Fibroblast of skin of scalp (primary cell): ENCODE measurements at regions not wholly inside any gene's neighbourhood (a gene's known extent, or its start where the extent isn't known, plus 50 kb on each side); places are given as distances from the start of the nearest gene placed in this dataset.
"Not testable (repeated sequence)": the region's sequence is repeated elsewhere in the genome, so short reads cannot be mapped to it uniquely, and the experiment has no call there.

ENCODE experiments used
- DNase-seq: peaks from one replicate; pipeline ENCODE4 v3.0.0-alpha.2; 2013

DNA sequence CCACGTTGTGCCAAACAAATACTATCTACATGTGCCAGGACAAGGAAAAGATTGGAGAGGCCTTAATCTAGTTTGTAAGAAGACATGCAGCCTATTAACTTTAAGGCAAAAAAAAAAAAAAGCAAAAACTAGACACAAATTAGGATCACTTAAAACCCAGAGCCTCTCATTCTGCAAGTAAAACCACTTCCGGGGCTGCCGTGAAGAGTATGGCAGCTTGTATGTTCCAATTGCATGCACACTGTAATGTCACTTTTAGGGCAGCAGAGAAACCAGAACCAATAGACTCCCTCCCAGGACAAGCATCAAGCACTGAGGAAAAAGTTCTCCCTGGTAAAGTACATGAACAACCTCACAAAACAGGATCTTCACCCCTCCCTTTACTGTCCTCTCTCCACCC, 70.6 kb downstream of the RSL24D1 start:
- DNase-seq, result no peak

DNA sequence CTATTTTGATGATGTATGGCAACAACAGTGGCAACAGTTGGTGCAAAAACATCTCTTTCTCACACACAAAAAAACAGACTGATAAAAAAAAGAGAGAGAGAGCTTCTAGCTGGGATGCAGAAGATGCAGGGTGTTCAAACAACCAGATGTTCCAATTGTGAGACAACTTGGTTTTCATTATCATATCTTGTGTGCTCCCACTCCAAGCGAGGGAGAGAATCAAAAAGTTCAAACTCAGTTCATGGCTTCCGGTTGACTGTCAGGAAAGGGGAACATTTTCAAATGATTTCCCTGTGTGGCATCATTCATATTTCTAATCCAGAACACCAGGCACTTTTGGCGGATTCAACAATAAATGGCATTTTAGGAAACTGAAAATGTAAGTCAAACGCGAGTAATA, 72.1 kb downstream of the RSL24D1 start:
- peak; percentile 2 for DNase-seq

DNA sequence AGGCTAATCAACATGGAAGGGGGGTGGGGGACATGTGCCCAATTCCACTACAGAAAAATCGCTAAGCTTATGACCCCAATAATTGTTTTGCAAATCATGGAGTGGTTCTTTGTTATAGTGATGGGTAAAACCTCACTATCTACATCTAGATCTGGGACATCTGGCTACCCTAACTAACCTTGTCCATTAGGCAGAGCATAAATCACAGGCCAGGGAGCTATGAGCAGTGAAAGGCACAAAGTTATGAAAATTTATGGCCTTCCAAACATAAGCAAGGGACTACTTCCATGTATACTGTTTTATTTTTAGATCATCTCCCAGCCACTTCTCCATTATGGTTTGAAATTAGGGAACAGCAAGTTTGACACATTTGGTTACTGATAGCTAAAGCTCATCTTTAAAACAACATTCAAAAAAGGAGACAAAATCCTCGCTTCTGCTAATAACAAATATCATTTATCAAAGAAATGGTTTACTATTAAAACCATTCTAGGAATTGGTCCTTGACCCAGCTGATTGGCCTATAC, 78.3 kb downstream of the RSL24D1 start:
- no peak for DNase-seq

DNA sequence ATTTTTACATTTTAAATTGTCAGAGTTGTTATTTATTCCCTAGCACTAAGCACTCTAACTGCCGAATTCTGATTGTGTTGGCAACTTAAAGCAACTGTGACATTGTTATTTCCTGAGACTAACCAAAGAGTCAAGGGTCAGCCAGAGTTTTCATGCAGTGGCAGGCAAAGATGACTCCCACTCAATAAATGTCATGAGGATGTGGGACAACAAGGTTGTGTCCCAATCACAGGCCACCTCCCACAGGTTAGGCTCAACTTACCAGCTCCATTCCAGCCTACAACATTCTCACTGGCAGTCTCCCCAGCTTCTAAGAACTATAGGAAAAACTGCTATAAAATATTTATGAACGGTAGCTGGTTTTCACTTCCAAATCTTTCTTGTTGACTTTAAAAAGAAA, 80.1 kb downstream of the RSL24D1 start:
- no peak for DNase-seq

DNA sequence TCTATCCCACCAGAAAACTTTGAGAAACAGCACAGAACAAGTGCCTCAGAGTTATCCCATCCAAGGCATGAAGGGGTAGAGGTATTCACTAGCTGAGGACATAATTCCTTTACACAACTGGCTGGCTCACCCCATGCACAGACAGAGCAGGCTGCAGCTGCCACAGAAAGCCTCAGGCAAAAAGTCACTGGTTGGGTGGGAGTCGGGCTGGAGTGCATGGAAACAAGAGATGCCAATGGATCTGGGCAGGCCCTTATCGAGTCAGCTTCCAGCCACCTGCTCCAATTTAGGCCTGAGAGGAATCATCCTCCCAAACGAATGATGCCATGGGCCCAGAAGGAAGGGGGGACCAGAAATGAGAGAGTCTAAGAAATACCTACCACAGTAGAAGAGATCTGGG, 83.0 kb downstream of the RSL24D1 start:
- DNase-seq, result no peak

DNA sequence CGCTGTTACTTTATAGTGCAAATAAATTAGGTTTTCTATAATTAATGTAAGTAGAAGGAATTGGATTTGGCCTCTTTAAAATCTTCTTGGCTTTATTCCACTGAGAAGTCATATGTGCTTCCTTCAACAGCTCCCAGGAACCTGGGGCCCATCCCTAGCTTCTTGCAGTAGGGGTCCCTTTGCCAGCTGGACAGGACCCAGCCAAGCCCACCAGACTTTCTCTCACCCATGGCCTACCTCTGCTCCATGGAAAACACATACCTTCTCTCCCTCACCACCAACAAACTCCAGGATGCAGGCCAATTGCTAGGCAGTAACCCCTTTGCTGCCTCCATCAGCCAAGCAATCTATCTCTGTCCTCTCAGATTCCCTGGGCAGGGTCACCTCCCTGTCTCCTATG, 84.0 kb downstream of the RSL24D1 start:
- no peak for DNase-seq

DNA sequence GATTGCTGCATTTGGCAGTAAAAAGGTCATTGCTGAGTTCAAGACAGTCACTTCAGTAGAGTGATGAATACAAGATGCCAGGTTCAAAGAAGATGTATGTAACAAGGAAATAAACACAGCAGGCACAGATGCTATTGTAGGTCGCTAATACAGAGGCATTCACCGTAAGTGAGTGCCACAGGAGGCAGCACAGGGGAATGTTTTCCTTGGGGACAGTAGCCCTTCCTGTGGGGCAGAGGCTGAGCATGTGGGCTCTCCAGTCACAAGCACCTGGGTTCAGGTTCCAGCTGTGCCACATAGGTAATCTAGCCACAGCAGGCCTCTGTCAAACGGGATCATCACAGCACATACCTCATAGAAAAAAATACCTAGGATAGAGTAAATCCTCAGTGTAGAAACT, 86.3 kb downstream of the RSL24D1 start:
- DNase-seq, result no peak

DNA sequence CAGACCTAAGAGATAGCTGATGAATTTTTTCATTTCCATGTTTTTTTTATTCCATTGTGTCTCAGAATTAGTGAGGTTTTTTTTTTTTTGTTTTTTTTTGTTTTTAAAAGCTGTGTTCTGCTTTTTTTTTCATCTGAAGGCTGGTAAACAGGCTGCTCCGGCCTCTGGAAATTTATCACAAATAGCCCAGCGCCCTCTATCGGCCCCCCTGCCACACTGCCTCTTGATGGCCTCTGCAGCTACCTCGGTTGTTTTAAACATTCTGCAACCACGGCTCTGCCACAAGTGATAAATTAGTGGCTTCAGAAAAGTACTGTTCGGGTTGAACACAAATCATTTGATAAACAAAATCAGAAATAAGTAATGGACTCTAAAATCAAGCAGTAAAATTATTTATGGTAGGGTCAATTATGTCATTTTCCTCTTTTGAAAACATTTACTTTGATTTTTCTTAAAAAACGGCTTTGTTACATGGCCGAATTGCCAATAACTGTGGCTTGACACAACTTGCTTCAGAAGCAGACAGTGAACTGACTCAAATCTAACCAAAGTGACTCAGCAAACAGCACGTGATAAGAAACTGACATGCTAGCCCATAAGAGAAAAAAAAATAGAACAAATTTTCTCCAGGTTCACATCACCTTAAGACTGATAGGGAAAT, 87.8 kb downstream of the RSL24D1 start:
- peak; percentile 39 for DNase-seq

DNA sequence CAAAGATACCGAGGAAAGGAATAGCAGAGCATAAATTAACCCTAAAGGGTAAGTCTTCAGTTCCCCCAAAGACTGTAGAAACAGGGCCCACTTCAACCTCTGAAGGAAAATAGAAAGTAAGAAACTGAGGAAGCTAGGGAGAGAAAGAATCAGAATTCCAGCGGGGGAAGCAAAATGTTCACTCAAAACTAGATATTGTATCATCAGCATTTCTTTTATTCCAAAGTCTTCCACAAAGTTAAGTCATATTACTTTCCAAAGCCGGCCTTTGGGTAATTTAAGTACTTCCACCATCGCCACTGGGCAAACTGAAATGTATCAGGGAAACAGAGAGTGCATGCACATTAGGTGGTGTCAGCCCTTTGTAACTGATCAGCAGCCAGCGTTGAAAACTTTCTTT, 88.3 kb downstream of the RSL24D1 start:
- no peak for DNase-seq

DNA sequence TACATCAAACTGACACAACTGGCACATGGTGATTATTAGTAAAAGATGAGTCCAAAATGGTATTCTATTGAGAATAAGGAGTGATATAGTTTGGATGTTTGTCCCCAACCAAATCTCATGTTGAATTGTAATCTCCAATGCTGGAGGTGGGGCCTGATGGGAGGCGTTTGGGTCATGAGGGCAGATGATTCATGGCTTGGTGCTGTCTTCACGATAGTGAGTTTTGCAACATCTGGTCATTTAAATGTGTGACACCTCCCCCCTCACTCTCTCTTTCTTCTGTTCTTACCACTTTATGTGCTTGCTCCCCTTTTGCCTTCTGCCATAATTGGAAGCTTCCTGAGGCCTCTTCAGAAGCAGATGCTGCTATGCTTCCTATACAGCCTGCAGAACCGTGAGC, 90.6 kb downstream of the RSL24D1 start:
- no peak for DNase-seq

DNA sequence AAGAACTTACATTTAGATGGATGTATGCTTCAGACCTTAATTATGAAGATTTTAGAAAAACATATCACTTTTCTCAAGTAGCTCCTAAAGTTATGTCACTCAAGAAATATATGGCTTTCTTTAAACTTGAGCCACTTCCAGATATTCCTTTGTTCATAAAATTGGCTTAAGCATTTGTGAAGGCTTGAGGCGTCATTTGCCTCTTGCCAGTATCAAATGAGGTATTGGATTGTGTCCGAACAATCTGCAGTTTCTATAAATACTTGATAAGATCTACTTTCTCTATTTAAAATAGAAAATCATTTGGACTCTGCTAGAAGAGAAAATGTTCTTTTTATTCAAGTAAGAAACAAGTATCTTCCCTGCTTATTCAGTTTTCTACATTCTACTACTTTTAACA, 102.6 kb downstream of the RSL24D1 start:
- DNase-seq, result no peak

DNA sequence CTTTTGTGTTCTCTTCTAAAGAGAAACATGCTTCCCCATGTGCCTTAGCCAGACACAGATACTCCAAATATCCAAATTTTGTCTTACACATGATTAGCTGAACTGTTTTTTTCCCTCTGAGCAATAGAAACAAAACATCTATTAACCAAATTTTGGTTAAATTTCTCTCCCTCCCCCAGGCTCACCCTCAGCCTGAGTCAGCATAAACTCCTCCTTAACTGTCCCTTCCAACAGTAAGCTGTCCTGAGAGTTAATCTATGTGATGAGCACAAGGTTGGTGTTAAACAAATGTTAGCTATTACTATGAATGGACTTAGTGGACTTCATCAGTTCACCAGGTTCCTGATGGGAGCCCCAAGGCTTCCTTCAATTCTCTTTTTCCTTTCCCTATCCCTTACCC, 108.5 kb downstream of the RSL24D1 start:
- DNase-seq, result no peak

DNA sequence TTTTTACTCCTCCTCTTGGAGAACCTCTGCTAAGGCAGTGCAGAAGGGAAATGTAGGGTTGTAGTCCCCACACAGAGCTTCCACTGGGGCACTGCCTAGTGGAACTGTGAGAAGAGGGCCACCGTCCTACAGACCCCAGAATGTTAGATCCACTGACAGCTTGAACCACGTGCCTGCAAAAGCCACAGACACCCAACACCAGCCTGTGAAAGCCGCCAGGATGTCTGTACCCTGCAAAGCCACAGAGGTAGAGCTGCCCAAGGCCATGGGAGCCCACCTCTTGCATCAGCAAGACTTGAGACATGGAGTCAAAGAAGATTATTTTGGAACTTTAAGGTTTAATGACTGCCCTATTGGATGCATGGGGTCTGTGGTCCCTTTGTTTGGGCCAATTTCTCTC, 112.1 kb downstream of the RSL24D1 start:
- DNase-seq, result no peak

DNA sequence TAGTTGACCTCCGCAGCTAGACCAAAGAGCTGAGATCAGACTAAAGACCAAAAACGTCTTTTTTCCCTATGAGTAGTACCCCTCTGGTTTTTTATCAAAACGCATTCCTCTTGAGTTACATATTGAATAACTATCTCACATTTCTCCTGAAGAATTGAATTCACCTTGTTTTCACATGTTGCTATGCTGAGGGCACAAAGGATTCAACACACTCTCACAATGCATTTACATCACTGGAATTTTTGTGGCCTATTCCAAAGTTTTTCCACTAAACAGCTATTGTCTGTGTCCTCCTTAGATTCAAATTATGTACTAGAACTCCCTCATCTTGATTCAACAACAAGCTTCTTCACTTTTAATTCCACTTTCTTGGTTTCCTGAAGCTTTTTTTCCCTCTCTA, 112.5 kb downstream of the RSL24D1 start:
- no peak for DNase-seq

DNA sequence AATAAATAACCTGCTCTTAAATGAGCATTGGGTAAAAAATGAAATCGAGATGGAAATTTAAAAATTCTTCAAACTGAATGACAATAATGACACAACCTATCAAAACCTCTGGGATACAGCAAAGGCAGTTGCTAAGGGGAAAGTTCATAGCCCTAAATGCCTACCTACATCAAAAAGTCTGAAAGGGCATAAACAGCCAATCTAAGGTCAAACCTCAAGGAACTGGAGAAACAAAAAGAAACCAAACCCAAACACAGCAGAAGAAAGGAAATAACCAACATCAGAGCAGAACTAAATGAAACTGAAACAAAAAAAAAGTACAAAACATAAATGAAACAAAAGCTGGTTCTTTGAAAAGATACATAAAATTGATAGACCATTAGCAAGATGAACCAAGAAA, 119.7 kb downstream of the RSL24D1 start:
- not testable (repeated sequence) for DNase-seq

DNA sequence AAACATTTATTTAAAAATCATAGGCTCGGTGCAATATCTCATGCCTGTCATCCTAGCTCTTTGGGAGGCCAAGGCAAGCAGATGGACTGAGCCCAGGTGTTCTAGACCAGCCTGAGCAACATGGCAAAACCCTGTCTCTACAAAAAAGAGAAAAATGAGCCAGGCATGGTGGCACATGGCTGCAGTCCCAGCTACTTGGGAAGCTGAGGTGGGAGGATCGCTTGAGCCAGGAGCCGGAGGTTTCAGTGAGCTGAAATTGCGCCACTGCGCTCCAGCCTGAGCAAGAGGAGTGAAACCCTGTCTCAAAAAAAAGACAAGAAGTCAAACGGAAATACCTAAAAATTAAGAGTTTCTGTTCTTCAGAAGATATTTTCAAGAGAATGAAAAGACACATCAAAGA, 122.3 kb downstream of the RSL24D1 start:
- no peak for DNase-seq

DNA sequence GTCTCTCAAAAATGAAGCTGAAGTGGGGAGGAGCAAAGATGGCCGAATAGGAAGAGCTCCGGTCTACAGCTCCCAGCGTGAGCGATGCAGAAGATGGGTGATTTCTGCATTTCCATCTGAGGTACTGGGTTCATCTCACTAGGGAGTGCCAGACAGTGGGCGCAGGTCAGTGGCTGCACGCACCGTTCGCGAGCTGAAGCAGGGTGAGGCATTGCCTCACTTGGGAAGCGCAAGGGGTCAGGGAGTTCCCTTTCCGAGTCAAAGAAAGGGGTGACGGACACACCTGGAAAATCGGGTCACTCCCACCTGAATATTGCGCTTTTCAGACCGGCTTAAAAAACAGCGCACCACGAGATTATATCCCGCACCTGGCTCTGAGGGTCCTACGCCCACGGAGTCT, 132.8 kb downstream of the RSL24D1 start:
- DNase-seq, result not testable (repeated sequence)

DNA sequence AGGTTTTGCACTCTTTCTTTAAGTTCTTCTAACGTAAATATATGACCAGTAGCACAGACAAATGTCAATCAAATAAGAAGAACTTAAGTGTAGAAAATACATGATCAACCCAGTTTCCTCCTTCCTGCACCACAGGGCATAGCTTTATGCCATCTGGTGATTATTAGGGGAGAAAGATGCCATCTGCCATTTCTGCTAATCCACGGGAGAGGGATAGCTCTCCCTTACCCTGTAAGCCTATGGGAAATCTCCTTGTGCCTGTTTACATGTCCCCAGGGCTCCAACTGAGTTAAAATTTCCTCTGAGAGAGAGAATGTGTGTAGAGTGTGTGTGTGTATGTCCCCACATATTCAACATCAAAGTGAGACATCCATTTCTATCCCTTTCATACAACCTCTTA, 135.9 kb downstream of the RSL24D1 start:
- DNase-seq, result no peak

DNA sequence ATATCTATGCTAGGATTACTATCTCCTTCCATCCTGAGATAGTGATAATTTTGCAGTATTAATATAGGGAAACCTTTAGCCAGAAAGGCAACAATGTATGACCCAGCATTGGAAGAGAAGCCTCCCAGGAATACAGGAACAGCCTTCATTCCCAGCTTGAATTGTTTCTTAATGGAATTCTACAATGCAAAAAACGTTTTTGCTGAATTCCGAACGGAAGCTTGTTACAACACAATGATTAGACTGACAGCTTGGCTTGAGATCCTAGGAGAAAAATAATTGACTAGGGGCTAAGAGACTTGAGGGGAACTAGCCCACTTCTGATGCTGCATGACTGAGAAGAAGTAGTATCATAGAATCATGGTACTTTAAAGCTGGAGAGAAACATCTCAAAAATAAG, 140.2 kb downstream of the RSL24D1 start:
- no peak for DNase-seq

DNA sequence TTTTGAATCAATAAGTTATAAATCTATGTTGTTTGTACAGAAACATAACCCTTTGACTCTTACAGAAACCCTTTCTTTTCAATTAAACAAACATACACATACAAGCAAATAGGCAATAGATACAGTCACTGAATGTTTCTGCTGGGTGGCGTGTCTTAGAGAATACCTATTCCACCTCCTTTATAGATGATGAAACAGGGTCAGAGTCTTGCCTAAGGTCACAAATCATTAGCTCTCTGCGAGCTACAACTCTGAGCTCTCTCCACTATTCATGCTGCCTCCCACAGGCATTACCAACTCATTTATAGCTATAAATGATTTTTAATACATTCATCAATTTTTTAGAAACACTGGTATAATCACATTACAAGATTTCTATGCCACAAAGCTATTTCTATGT, 152.6 kb downstream of the RSL24D1 start:
- DNase-seq, result no peak

DNA sequence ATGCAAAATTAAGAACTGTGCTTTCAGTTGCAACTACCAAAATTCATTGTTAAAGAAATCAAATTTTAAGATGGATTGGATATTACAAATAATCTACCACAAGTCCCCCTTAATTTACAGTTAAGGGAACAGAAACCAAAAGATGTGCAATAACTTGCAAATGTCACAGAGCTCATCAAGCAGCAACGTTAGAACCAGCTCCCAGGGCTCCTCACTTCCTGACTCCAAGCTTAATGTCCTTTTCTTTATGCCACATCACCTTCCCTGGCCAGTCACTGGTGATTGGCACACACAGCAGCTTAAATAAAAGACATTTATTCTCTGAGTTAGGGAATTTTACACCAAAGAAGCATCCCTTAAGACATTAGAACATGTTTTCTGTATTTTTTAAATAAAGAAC, 159.7 kb downstream of the RSL24D1 start:
- no peak for DNase-seq

DNA sequence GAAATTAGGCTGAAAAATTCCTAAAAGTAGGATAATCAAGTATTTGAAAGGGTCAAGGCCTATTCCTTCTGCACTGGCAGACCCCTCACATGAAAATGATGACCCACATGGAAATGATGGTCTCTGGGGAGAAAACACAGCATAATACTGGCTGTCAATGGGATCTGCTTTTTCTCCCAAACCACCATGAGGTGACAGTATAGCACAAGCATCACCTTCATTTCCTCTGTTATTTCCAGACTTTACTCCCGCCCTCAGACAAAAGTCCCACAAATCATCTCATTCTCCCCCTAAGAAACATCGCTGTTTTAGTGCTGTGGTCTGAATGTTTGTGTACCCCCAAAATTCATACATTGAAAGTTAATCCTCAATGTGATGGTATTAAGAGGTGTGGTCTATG, 161.0 kb downstream of the RSL24D1 start:
- no peak for DNase-seq

DNA sequence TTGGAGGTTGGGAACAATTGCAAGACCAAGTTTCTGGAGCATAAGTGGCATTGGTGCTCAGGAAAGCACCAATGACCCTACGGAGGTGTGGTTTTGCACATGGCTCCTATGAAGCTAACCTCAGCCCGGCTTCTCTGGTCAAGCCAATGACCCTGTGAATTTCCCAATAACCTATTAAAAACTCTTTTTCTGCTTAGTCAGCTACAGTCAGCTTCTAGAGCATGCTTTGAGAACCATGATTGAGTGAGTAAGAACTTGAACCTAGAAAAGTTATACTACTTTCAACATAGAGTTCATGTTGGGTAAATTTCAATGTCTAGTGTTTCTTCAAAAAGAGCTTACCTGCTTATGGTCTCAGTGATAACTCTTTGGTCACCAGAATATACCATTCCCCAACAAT, 163.2 kb downstream of the RSL24D1 start:
- no peak for DNase-seq

DNA sequence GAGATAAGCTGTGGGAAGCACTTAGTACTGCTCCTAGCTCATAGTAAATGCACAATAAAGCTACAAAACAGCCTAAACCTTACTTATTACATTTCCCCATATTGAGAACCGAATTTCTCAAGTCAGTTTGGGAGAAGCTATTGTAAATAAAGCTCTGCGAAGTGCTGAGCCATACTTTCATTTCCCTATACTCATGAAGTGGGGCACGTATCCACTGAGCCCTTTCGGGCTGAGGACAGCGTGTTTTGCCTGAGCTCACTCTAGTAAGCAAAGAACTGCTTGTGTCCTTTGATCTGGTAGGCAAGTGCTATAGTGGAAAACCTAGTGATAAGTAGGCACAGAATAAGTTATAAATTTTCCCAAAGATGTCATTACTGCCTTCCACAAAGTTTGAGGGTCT, 165.0 kb downstream of the RSL24D1 start:
- no peak for DNase-seq

DNA sequence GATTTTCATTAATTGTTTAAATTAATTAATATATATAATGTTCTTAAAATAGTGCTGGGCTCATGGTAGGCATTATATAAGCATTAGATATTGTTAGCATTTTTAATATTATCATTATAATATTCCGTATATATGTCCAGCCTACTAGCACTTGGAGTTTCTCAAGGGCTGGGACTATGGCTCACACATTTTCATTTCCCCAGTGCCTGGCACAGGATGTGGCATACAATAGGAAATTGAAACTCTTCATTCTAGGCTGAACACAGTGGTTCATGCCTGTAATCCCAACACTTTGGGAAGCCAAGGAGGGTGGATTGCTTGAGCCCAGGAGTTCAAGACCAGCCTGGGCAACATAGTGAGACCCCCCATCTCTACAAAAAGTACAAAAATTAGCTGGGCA, 170.4 kb downstream of the RSL24D1 start:
- no peak for DNase-seq
